Type B pancreatic cell (in vitro differentiated cells): ENCODE measurements at regions not wholly inside any gene's neighbourhood (a gene's known extent, or its start where the extent isn't known, plus 50 kb on each side); places are given as distances from the start of the nearest gene placed in this dataset.
A peak's percentile ranks its signal among the peaks of the same experiment; 100 is the strongest.

ENCODE experiments used
- DNase-seq: peaks from one replicate; pipeline ENCODE4 v3.0.0; 2021; ENCODE audit warnings: mixed read lengths; ENCODE audit not compliant: unreplicated experiment; ENCODE audit errors: extremely low spot score
- H3K27ac Mint-ChIP-seq: 2 replicates; pipeline ENCODE4 v1.8.0; 2021; ENCODE audit warnings: mild to moderate bottlenecking, mixed read lengths
- H3K27me3 Mint-ChIP-seq: 2 replicates; pipeline ENCODE4 v1.8.0; 2021; ENCODE audit warnings: mixed read lengths
- H3K36me3 Mint-ChIP-seq: 2 replicates; pipeline ENCODE4 v1.8.0; 2021; ENCODE audit warnings: mixed read lengths
- H3K4me1 Mint-ChIP-seq: one replicate; pipeline ENCODE4 v1.8.0; 2021; ENCODE audit warnings: mixed read lengths; ENCODE audit not compliant: unreplicated experiment
- H3K4me3 Mint-ChIP-seq: 2 replicates; pipeline ENCODE4 v1.8.0; 2021; ENCODE audit warnings: mild to moderate bottlenecking, mixed read lengths
- H3K9me3 Mint-ChIP-seq: 2 replicates; pipeline ENCODE4 v1.8.0; 2021; ENCODE audit warnings: mixed read lengths
- TF ChIP-seq, protein P1 (sequence below): fragments of 200-600 bp; sonication (generic); conservative IDR thresholded peaks from 2 replicates; pipeline ENCODE4 v1.5.0; 2021; ENCODE audit warnings: antibody characterized with exemption, mild to moderate bottlenecking

- Mint-ChIP-seq H3K27ac (no peak overlapping the region), H3K4me1 (peaks cover 6% of the 10 kb centered on the region), H3K4me3 (no peak overlapping the region), H3K9me3 (peaks cover 14% of the 10 kb centered on the region), H3K36me3 (peaks cover 3% of the 10 kb centered on the region), H3K27me3 (peaks cover 55% of the 10 kb centered on the region)
- TF ChIP-seq, protein P1, sequence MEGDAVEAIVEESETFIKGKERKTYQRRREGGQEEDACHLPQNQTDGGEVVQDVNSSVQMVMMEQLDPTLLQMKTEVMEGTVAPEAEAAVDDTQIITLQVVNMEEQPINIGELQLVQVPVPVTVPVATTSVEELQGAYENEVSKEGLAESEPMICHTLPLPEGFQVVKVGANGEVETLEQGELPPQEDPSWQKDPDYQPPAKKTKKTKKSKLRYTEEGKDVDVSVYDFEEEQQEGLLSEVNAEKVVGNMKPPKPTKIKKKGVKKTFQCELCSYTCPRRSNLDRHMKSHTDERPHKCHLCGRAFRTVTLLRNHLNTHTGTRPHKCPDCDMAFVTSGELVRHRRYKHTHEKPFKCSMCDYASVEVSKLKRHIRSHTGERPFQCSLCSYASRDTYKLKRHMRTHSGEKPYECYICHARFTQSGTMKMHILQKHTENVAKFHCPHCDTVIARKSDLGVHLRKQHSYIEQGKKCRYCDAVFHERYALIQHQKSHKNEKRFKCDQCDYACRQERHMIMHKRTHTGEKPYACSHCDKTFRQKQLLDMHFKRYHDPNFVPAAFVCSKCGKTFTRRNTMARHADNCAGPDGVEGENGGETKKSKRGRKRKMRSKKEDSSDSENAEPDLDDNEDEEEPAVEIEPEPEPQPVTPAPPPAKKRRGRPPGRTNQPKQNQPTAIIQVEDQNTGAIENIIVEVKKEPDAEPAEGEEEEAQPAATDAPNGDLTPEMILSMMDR: no peak
- DNase-seq: no peak
Measured at GRCh38 chr2:121028577-121028976, 256.4 kb downstream of the TFCP2L1 start.

- Mint-ChIP-seq H3K9me3 (peaks cover 2% of the 10 kb centered on the region), H3K4me1 (peaks cover 12% of the 10 kb centered on the region), H3K27me3 (peaks cover 58% of the 10 kb centered on the region), H3K36me3 (no peaks in the 10 kb centered on the region), H3K27ac (no peak overlapping the region), H3K4me3 (no peak overlapping the region)
- DNase-seq: peak; percentile 31
- TF ChIP-seq, protein P1: no peak
Measured at GRCh38 chr2:121030523-121030922, 254.5 kb downstream of the TFCP2L1 start.

DNA sequence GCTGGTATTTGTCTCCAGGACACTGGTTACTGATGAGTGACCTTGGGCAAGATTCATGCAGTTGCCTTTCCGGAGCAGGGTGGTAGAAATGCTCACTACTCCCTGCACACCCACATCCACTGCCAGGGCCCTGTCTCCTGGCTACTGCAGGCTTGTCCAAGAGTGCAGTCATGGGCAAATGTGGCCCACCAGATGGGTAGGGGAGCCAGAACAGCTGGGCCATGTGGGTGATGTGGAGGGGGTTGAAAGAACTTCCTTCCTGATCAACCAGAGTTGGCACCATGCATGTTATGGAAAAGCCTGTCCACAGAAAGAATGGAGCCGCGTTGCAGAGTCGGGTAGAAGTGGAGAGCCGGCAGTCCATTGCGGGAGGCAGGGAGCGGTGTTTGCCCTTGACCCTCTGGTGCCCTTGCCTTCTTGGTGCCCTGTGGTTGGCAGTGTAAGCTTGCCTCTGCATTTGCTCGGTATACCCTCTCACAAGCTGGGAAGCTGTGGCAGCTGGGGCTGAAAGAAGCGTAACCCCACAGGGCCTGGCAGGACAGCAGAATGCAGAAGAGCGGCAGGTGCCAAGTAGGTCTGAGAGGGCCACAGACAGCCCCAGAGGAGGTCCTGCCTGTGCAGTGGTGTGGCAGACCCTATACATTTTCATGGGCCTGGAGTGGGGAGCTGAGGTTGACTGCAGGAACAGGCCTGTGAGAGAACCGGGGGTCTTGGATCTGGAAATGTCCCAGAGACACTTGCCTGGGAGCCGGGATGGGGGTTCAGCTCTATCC is 253.2 kb downstream of the TFCP2L1 start:
- TF ChIP-seq, protein P1: no peak
- H3K36me3 Mint-ChIP-seq: no peaks in the 10 kb centered on the region
- H3K27me3 Mint-ChIP-seq: peaks cover 62% of the 10 kb centered on the region
- H3K9me3 Mint-ChIP-seq: no peaks in the 10 kb centered on the region
- no peak overlapping the region for H3K4me3 Mint-ChIP-seq
- H3K4me1 Mint-ChIP-seq: peaks cover 20% of the 10 kb centered on the region
- peak; percentile 59 for DNase-seq
- H3K27ac Mint-ChIP-seq: no peak overlapping the region

GRCh38 chr2:121033461-121033996 is 251.5 kb downstream of the TFCP2L1 start:
- H3K4me3 Mint-ChIP-seq: no peak overlapping the region
- DNase-seq: no peak
- H3K4me1 Mint-ChIP-seq: peaks cover 20% of the 10 kb centered on the region
- no peak overlapping the region for H3K27ac Mint-ChIP-seq
- peaks cover 57% of the 10 kb centered on the region for H3K27me3 Mint-ChIP-seq
- no peaks in the 10 kb centered on the region for H3K9me3 Mint-ChIP-seq
- TF ChIP-seq, protein P1: no peak
- H3K36me3 Mint-ChIP-seq: no peaks in the 10 kb centered on the region

DNA sequence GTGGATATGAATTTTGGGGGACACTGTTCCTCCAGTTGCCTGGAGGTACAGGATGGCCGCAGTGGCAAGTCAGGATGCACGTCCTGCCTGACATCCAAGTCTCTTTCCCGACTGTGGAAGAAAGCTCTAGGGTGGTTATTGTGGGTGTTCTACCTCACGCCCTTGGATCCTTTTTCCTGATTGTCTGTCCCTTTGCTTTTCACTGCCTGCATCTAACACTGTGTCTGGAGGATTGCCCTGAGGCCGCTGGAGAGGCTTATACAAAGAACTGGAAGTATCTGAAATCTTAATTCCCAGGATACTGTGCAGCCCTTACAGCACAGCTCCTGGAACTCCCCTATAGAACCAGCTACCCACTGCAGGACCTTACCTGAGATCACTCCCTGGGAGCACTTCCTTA is 250.5 kb downstream of the TFCP2L1 start:
- no peaks in the 10 kb centered on the region for H3K9me3 Mint-ChIP-seq
- peak overlapping the region; percentile 42 for H3K27ac Mint-ChIP-seq
- peaks cover 57% of the 10 kb centered on the region for H3K27me3 Mint-ChIP-seq
- peaks cover 25% of the 10 kb centered on the region for H3K4me1 Mint-ChIP-seq
- DNase-seq: no peak
- H3K4me3 Mint-ChIP-seq: no peak overlapping the region
- no peaks in the 10 kb centered on the region for H3K36me3 Mint-ChIP-seq
- TF ChIP-seq, protein P1: no peak
